RWPE1 (cell line): ENCODE measurements at regions not wholly inside any gene's neighbourhood (a gene's known extent, or its start where the extent isn't known, plus 50 kb on each side); places are given as distances from the start of the nearest gene placed in this dataset.
"Not testable (repeated sequence)": the region's sequence is repeated elsewhere in the genome, so short reads cannot be mapped to it uniquely, and the experiment has no call there.

Source experiments
- CTCF ChIA-PET: fragments of 350-600 bp; sonication (Branson Sonifier 250); formaldehyde crosslinking; extraction: SDS; loops from one replicate; lab custom pipeline; 2021; lab: Yijun Ruan, JAX
- POLR2A ChIA-PET: fragments of 400-600 bp; formaldehyde crosslinking; extraction: SDS; loops from one replicate; lab custom pipeline; 2020; ENCODE audit warnings: antibody characterized with exemption; ENCODE audit not compliant: low non-redundant PET; lab: Yijun Ruan, JAX
- DNase-seq: peaks from one replicate; pipeline ENCODE4 v3.0.0; 2012; ENCODE audit warnings: low spot score
- H3K27ac ChIP-seq: fragments of 450-650 bp; 2 replicates; pipeline ENCODE4 v1.5.1; 2017
- CTCF ChIP-seq: fragments of 450-650 bp; conservative IDR thresholded peaks from 2 replicates; pipeline ENCODE4 v1.5.1; 2017; ENCODE audit warnings: low read depth, mild to moderate bottlenecking

GRCh38 chr11:11722246-11722645 lies 100.4 kb upstream of the GALNT18 start:
- ChIA-PET POLR2A (no interaction called here), CTCF (interaction anchor here (0.6 kb wide), 1 partner anchor 8 kb away, joined by 6 read pairs; no protein-coding TSS in a partner anchor)
- DNase-seq = no peak
- H3K27ac ChIP-seq = no peak overlapping the region
- TF ChIP-seq CTCF = no peak

- no peak for DNase-seq
- POLR2A ChIA-PET = no interaction called here
- CTCF ChIA-PET = no interaction called here
- no peak for TF ChIP-seq CTCF
- H3K27ac ChIP-seq = no peak overlapping the region
Measured at GRCh38 chr11:11718511-11718910, 96.7 kb upstream of the GALNT18 start.

- peak; percentile 73 for DNase-seq
- CTCF ChIA-PET = no interaction called here
- TF ChIP-seq CTCF = no peak
- POLR2A ChIA-PET = no interaction called here
- H3K27ac ChIP-seq = peak overlapping the region; percentile 79
Measured at GRCh38 chr11:11717064-11717725, 95.4 kb upstream of the GALNT18 start.

GRCh38 chr11:11715075-11715474 lies 93.3 kb upstream of the GALNT18 start:
- POLR2A ChIA-PET, H3K27ac ChIP-seq, CTCF ChIA-PET: not testable (repeated sequence)

GRCh38 chr11:11710556-11710955 lies 88.8 kb upstream of the GALNT18 start:
- ChIA-PET POLR2A (no interaction called here), CTCF (interaction anchor here (0.6 kb wide), 2 partner anchors 133 to 361 kb away, joined by 4 read pairs; no protein-coding TSS in a partner anchor)
- H3K27ac ChIP-seq = no peak overlapping the region
- DNase-seq = no peak
- TF ChIP-seq CTCF = no peak

More at GRCh38 chr11:11715075-11715474, 93.3 kb upstream of the GALNT18 start:
- not testable (repeated sequence) for DNase-seq

- DNase-seq = no peak
- ChIA-PET CTCF (interaction anchor here (0.6 kb wide), 1 partner anchor 524 kb away, joined by 3 read pairs; no protein-coding TSS in a partner anchor), POLR2A (no interaction called here)
- no peak for TF ChIP-seq CTCF
- H3K27ac ChIP-seq = no peak overlapping the region
Measured at GRCh38 chr11:11709447-11710239, 87.8 kb upstream of the GALNT18 start.

- no peak for TF ChIP-seq CTCF
- ChIA-PET POLR2A (no interaction called here), CTCF (no interaction called here)
- H3K27ac ChIP-seq = no peak overlapping the region
- DNase-seq = no peak
Measured at GRCh38 chr11:11708256-11708655, 86.5 kb upstream of the GALNT18 start.
